GM23338 (cell line): ENCODE measurements at regions not wholly inside any gene's neighbourhood (a gene's known extent, or its start where the extent isn't known, plus 50 kb on each side); places are given as distances from the start of the nearest gene placed in this dataset.
"Not testable (repeated sequence)": the region's sequence is repeated elsewhere in the genome, so short reads cannot be mapped to it uniquely, and the experiment has no call there.

Experiments
- ATAC-seq: fragments of 200-7000 bp; cut with Tn5 transposase; 3 replicates; pipeline ENCODE4 v1.9.1; 2020
- DNase-seq: peaks from one replicate; pipeline ENCODE4 v3.0.0-alpha.2; 2015; ENCODE audit warnings: low spot score
- H2AFZ ChIP-seq: fragments of 200-600 bp; sonication (generic); 2 replicates; pipeline ENCODE4 v1.8.0; 2016; ENCODE audit warnings: antibody characterized with exemption, mild to moderate bottlenecking, moderate library complexity
- H3F3A ChIP-seq: fragments of 200-600 bp; sonication (generic); replicated peaks from 2 replicates; pipeline ENCODE4 v1.8.0; 2017; ENCODE audit warnings: antibody characterized with exemption, mixed run types, low read depth
- H3K27ac ChIP-seq: fragments of 200-600 bp; sonication (generic); 2 replicates; pipeline ENCODE4 v1.6.1; 2016; ENCODE audit warnings: low read depth
- H3K27me3 ChIP-seq: fragments of 200-600 bp; sonication (generic); 2 replicates; pipeline ENCODE4 v1.8.0; 2016; ENCODE audit warnings: mild to moderate bottlenecking, mixed run types, moderate library complexity; ENCODE audit not compliant: insufficient read depth
- H3K36me3 ChIP-seq: fragments of 200-600 bp; sonication (generic); 2 replicates; pipeline ENCODE4 v1.8.0; 2016; ENCODE audit warnings: mild to moderate bottlenecking; ENCODE audit not compliant: insufficient read depth
- H3K4me1 ChIP-seq: fragments of 200-600 bp; sonication (generic); 2 replicates; pipeline ENCODE4 v1.8.0; 2016; ENCODE audit warnings: mild to moderate bottlenecking, moderate library complexity; ENCODE audit not compliant: insufficient read depth
- H3K4me2 ChIP-seq: fragments of 200-600 bp; sonication (generic); 2 replicates; pipeline ENCODE4 v1.7.1; 2017; ENCODE audit warnings: mixed run types
- H3K4me3 ChIP-seq: fragments of 200-600 bp; sonication (generic); 2 replicates; pipeline ENCODE4 v1.6.1; 2016; ENCODE audit warnings: mixed run types
- H3K79me2 ChIP-seq: fragments of 200-600 bp; sonication (generic); replicated peaks from 2 replicates; pipeline ENCODE4 v1.8.0; 2017; ENCODE audit warnings: mild to moderate bottlenecking; ENCODE audit not compliant: insufficient read depth
- H3K9me2 ChIP-seq: fragments of 200-600 bp; sonication (generic); 2 replicates; pipeline ENCODE4 v1.8.0; 2017; ENCODE audit not compliant: insufficient read depth
- H4K20me1 ChIP-seq: fragments of 200-600 bp; sonication (generic); replicated peaks from 2 replicates; pipeline ENCODE4 v1.8.0; 2017; ENCODE audit warnings: mild to moderate bottlenecking; ENCODE audit not compliant: insufficient read depth
- H3K27ac Mint-ChIP-seq: 2 replicates; pipeline ENCODE4 v1.8.0; 2020; ENCODE audit warnings: inconsistent platforms, mild to moderate bottlenecking, moderate library complexity, mixed read lengths
- H3K27me3 Mint-ChIP-seq: 3 replicates; pipeline ENCODE4 v1.8.0; 2022; ENCODE audit warnings: low read depth, mild to moderate bottlenecking, moderate library complexity, mixed read lengths, inconsistent platforms; ENCODE audit not compliant: insufficient read depth, poor library complexity
- H3K36me3 Mint-ChIP-seq: 3 replicates; pipeline ENCODE4 v1.8.0; 2021; ENCODE audit warnings: low read depth, mild to moderate bottlenecking, inconsistent platforms, moderate library complexity, mixed read lengths
- H3K4me1 Mint-ChIP-seq: 3 replicates; pipeline ENCODE4 v1.8.0; 2020; ENCODE audit warnings: mild to moderate bottlenecking, inconsistent platforms, mixed read lengths
- H3K4me3 Mint-ChIP-seq: 3 replicates; pipeline ENCODE4 v1.8.0; 2021; ENCODE audit warnings: moderate library complexity, mild to moderate bottlenecking, inconsistent platforms, mixed read lengths
- H3K9me3 Mint-ChIP-seq: 3 replicates; pipeline ENCODE4 v1.8.0; 2020; ENCODE audit warnings: moderate library complexity, mild to moderate bottlenecking, inconsistent platforms, mixed read lengths
- EZH2 ChIP-seq: fragments of 200-600 bp; sonication (generic); IDR thresholded peaks from one replicate; pipeline ENCODE4 v1.8.0; 2017; ENCODE audit warnings: antibody characterized with exemption, mild to moderate bottlenecking, low read depth; ENCODE audit not compliant: unreplicated experiment
- EZH2phosphoT487 ChIP-seq: fragments of 200-600 bp; sonication (generic); IDR thresholded peaks from one replicate; pipeline ENCODE4 v1.8.1; 2018; ENCODE audit warnings: antibody characterized with exemption; ENCODE audit not compliant: unreplicated experiment
- JUNB ChIP-seq: IDR thresholded peaks from one replicate; pipeline ENCODE4 v1.6.1; 2016; ENCODE audit warnings: antibody characterized with exemption; ENCODE audit not compliant: unreplicated experiment
- NANOG ChIP-seq: IDR thresholded peaks from 2 replicates; pipeline ENCODE4 v1.6.1; 2016; ENCODE audit warnings: antibody characterized with exemption, borderline replicate concordance
- STAT1 ChIP-seq: IDR thresholded peaks from one replicate; pipeline ENCODE4 v1.6.1; 2016; ENCODE audit warnings: antibody characterized with exemption; ENCODE audit not compliant: unreplicated experiment
- ZNF114 ChIP-seq: fragments of 250-450 bp; sonication (Bioruptor Pico); IDR thresholded peaks from 2 replicates; pipeline ENCODE4 v1.5.0; 2020; ENCODE audit warnings: mild to moderate bottlenecking, moderate library complexity
- TF ChIP-seq, protein P1 (sequence below): IDR thresholded peaks from one replicate; pipeline ENCODE4 v1.6.1; 2018; ENCODE audit warnings: antibody characterized with exemption; ENCODE audit not compliant: unreplicated experiment

DNA sequence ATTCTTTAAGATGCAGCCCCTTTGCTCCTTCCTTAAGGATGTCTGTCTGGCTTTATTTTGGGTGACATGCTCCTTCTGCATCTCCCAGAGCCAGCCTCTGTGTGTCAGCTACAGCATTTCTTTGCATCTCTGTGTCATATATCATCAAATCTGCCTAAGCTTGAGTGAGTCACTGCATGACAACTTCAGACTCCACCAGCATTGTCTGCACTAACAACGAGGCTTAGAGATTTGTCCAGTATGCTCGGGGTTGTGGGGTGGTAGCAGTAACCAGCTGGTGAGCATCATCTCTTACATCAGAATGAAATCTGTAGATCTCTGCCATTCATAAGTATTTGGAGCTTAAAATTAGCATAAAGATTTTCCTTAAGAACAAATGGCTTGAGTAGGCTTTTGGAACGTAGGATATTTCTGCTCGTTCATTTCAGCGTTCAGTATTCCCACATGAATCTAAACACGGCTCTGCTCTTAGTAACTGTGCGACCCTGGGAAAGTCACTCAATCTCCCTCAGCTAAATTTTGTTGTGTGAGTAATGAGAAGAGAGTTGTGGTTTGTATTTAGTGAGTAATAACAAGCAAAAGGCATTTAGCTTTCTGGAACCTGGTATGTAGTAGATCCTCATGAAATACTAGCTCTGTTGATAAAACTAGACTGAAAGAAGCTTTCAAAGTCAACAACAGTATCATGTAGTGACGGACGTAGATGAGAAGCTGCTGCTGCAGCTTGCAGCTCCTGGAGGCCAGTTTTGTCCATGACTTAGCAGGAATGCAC is 137.8 kb upstream of the DUSP22 start:
- H3K79me2 ChIP-seq, H4K20me1 ChIP-seq, H3K4me1 Mint-ChIP-seq, H3K4me2 ChIP-seq, H3K4me3 Mint-ChIP-seq, H3K27ac ChIP-seq, ATAC-seq, H3F3A ChIP-seq, H3K27ac Mint-ChIP-seq, H3K27me3 ChIP-seq, H2AFZ ChIP-seq, H3K9me2 ChIP-seq, DNase-seq, H3K4me1 ChIP-seq, H3K36me3 ChIP-seq, H3K4me3 ChIP-seq: not testable (repeated sequence)
- H3K36me3 Mint-ChIP-seq = peaks cover 21% of the 10 kb centered on the region
- peaks cover 51% of the 10 kb centered on the region for H3K9me3 Mint-ChIP-seq
- H3K27me3 Mint-ChIP-seq = peaks cover 16% of the 10 kb centered on the region

DNA sequence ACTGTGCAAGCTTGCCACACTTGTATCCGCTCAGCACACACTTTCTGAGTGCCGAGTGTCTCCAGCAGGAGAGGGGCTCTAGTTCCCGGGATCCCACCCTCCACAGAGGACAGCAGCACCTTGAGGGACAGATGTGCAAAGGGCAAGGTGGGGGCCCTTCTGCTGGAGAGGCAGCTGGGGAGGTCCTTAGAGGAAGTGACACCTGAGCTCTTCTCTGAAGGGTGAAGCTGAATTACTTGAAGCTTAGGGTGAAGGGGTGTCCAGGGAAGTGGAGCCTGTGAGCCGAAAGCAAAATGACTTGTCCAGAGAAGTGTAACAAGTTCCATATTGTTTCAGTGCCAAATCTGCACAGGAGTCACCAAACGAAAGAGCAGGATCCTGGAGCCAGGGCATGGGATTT is 136.3 kb upstream of the DUSP22 start:
- Histone ChIP-seq H3F3A (no peaks in the 10 kb centered on the region), H3K27me3 (no peaks in the 10 kb centered on the region), H3K79me2 (no peaks in the 10 kb centered on the region), H3K4me1 (no peaks in the 10 kb centered on the region), H3K4me2 (no peak overlapping the region), H3K36me3 (no peaks in the 10 kb centered on the region), H4K20me1 (no peaks in the 10 kb centered on the region), H3K27ac (no peak overlapping the region), H2AFZ (no peak overlapping the region), H3K9me2 (no peaks in the 10 kb centered on the region), H3K4me3 (no peak overlapping the region)
- Mint-ChIP-seq H3K36me3 (peaks cover 8% of the 10 kb centered on the region; the same call in 2 of the 3 replicates), H3K27ac (no peak overlapping the region), H3K4me3 (no peak overlapping the region), H3K27me3 (peaks cover 7% of the 10 kb centered on the region), H3K4me1 (no peaks in the 10 kb centered on the region), H3K9me3 (peaks cover 48% of the 10 kb centered on the region)
- ATAC-seq = no peak
- DNase-seq = no peak
- no peak for TF ChIP-seq ZNF114 (CRISPR knock-in tag)
- no peak for TF ChIP-seq JUNB
- TF ChIP-seq NANOG = no peak
- TF ChIP-seq EZH2 = no peak
- no peak for TF ChIP-seq EZH2phosphoT487
- TF ChIP-seq STAT1 = no peak
- TF ChIP-seq, protein P1, sequence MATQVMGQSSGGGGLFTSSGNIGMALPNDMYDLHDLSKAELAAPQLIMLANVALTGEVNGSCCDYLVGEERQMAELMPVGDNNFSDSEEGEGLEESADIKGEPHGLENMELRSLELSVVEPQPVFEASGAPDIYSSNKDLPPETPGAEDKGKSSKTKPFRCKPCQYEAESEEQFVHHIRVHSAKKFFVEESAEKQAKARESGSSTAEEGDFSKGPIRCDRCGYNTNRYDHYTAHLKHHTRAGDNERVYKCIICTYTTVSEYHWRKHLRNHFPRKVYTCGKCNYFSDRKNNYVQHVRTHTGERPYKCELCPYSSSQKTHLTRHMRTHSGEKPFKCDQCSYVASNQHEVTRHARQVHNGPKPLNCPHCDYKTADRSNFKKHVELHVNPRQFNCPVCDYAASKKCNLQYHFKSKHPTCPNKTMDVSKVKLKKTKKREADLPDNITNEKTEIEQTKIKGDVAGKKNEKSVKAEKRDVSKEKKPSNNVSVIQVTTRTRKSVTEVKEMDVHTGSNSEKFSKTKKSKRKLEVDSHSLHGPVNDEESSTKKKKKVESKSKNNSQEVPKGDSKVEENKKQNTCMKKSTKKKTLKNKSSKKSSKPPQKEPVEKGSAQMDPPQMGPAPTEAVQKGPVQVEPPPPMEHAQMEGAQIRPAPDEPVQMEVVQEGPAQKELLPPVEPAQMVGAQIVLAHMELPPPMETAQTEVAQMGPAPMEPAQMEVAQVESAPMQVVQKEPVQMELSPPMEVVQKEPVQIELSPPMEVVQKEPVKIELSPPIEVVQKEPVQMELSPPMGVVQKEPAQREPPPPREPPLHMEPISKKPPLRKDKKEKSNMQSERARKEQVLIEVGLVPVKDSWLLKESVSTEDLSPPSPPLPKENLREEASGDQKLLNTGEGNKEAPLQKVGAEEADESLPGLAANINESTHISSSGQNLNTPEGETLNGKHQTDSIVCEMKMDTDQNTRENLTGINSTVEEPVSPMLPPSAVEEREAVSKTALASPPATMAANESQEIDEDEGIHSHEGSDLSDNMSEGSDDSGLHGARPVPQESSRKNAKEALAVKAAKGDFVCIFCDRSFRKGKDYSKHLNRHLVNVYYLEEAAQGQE = no peak

DNA sequence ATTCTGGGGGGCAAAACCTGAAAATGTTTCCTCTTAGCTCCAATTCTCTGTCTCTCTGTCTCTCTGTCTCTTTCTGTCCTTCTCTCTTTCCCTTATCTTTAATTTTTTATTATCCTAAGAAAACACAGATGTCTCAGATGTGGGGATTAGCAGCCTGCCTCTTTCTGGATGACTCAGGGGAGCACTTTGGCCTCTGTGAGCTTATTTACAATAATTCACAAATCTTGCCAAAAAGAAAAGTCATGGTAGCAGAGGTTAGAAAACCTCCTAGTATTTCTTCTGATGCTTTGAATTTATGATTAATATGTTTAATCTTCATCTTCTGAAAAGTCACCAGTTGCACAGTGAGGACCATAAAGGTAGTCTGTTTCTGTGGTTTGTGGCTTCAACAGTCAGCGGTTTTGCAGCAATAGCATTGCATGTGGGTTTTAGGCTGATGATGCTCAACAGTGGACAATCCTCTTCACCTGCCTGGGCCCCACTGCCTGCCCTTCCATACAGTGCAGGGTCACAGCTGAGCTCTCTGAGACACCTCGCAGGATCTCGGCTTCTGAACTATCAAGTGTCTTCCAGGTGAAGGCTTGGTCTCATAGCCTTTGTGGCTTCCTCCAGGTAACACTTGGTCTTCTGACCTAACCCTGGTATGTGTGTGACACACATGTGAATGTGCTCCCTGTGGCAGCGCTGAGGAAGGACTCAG is 135.7 kb upstream of the DUSP22 start:
- not testable (repeated sequence) for H3K36me3 ChIP-seq, H3K36me3 Mint-ChIP-seq, H3K79me2 ChIP-seq, H3K9me2 ChIP-seq, H2AFZ ChIP-seq, H4K20me1 ChIP-seq, H3K27ac ChIP-seq, ATAC-seq, H3F3A ChIP-seq, H3K4me1 ChIP-seq, H3K4me1 Mint-ChIP-seq, DNase-seq, H3K27me3 Mint-ChIP-seq, H3K4me2 ChIP-seq, H3K4me3 ChIP-seq, H3K4me3 Mint-ChIP-seq, H3K27me3 ChIP-seq, H3K27ac Mint-ChIP-seq
- peaks cover 47% of the 10 kb centered on the region for H3K9me3 Mint-ChIP-seq
